IMR-90 (cell line): ENCODE measurements at regions not wholly inside any gene's neighbourhood (a gene's known extent, or its start where the extent isn't known, plus 50 kb on each side); places are given as distances from the start of the nearest gene placed in this dataset.

Source experiments
- ATAC-seq: fragments of 200-7000 bp; cut with Tn5 transposase; 2 replicates; pipeline ENCODE4 v1.9.1; 2020; ENCODE audit warnings: low read depth, mild to moderate bottlenecking, moderate library complexity
- BruUV-seq: library from RNA; stranded (reverse); fragments of 400-500 nt; replicated peaks from 2 replicates; lab custom pipeline; 2021; lab: Mats Ljungman, UMichigan
- CTCF ChIA-PET: fragments of 300-600 bp; formaldehyde crosslinking; extraction: SDS; loops from one replicate; lab custom pipeline; 2021; ENCODE audit warnings: antibody characterized with exemption; lab: Yijun Ruan, JAX
- POLR2A ChIA-PET: fragments of 300-600 bp; sonication (Branson Sonifier 250); formaldehyde crosslinking; loops from one replicate; lab custom pipeline; 2022; ENCODE audit warnings: antibody characterized with exemption; ENCODE audit not compliant: unreplicated experiment; lab: Charles Lee
- DNase-seq: peaks from one replicate; pipeline ENCODE4 v3.0.0; 2013
- H2AFZ ChIP-seq: replicated peaks from 2 replicates; pipeline ENCODE3; 2013; ENCODE audit warnings: low read length, mild to moderate bottlenecking; ENCODE audit not compliant: poor library complexity
- H2AK5ac ChIP-seq: 2 replicates; pipeline ENCODE4 v1.6.1; 2013; ENCODE audit warnings: low read depth, low read length, inconsistent platforms
- H2AK9ac ChIP-seq: replicated peaks from 2 replicates; pipeline ENCODE3; 2013; ENCODE audit warnings: mild to moderate bottlenecking, low read depth, low read length, moderate library complexity; ENCODE audit not compliant: poor library complexity
- H2BK120ac ChIP-seq: 2 replicates; pipeline ENCODE4 v1.6.1; 2013; ENCODE audit warnings: low read depth, low read length, inconsistent platforms
- H2BK15ac ChIP-seq: 3 replicates; pipeline ENCODE4 v1.6.1; 2013; ENCODE audit warnings: low read depth, low read length, inconsistent platforms
- H2BK20ac ChIP-seq: 2 replicates; pipeline ENCODE4 v1.6.1; 2013; ENCODE audit warnings: low read depth, mild to moderate bottlenecking, inconsistent platforms, low read length, moderate library complexity
- H2BK5ac ChIP-seq: 2 replicates; pipeline ENCODE4 v1.6.1; 2013; ENCODE audit warnings: mild to moderate bottlenecking, low read depth, low read length, inconsistent platforms; ENCODE audit not compliant: poor library complexity, severe bottlenecking
- H3K14ac ChIP-seq: replicated peaks from 2 replicates; pipeline ENCODE4 v1.6.1; 2013; ENCODE audit warnings: low read depth, low read length, inconsistent platforms
- H3K18ac ChIP-seq: 2 replicates; pipeline ENCODE4 v1.6.1; 2013; ENCODE audit warnings: low read depth, low read length, control low read depth
- H3K23ac ChIP-seq: 2 replicates; pipeline ENCODE4 v1.6.1; 2013; ENCODE audit warnings: low read depth, low read length, inconsistent platforms
- H3K27ac ChIP-seq: 2 replicates; pipeline ENCODE4 v1.5.1; 2013; ENCODE audit warnings: mild to moderate bottlenecking, control low read depth, low read length; ENCODE audit not compliant: insufficient read depth
- H3K27me3 ChIP-seq: 2 replicates; pipeline ENCODE4 v1.6.1; 2013; ENCODE audit warnings: low read length; ENCODE audit not compliant: control insufficient read depth, insufficient read depth
- H3K36me3 ChIP-seq: 2 replicates; pipeline ENCODE4 v1.6.1; 2013; ENCODE audit warnings: low read length, mixed read lengths; ENCODE audit not compliant: control insufficient read depth, insufficient read depth
- H3K4ac ChIP-seq: 2 replicates; pipeline ENCODE4 v1.6.1; 2013; ENCODE audit warnings: low read depth, low read length, inconsistent platforms
- H3K4me1 ChIP-seq: 2 replicates; pipeline ENCODE4 v1.6.1; 2013; ENCODE audit warnings: low read length, mixed read lengths; ENCODE audit not compliant: control insufficient read depth, insufficient read depth
- H3K4me2 ChIP-seq: 2 replicates; pipeline ENCODE4 v1.6.1; 2013; ENCODE audit warnings: low read depth, mild to moderate bottlenecking, control low read depth, low read length, moderate library complexity
- H3K4me3 ChIP-seq: 2 replicates; pipeline ENCODE4 v1.5.1; 2013; ENCODE audit warnings: low read depth, mild to moderate bottlenecking, control low read depth, low read length, moderate library complexity; ENCODE audit not compliant: insufficient read depth
- H3K56ac ChIP-seq: 2 replicates; pipeline ENCODE4 v1.6.1; 2013; ENCODE audit warnings: low read length, inconsistent platforms; ENCODE audit not compliant: insufficient read depth; ENCODE audit errors: extremely low read depth
- H3K79me1 ChIP-seq, 2 experiments: 2 replicates each; pipeline ENCODE4 v1.6.1; 2013; ENCODE audit warnings: low read length in 2 of 2, inconsistent platforms in 1 of 2, low read depth in 1 of 2
- H3K9ac ChIP-seq: 2 replicates; pipeline ENCODE4 v1.6.1; 2013; ENCODE audit warnings: low read depth, low read length, control low read depth
- H3K9me1 ChIP-seq: 2 replicates; pipeline ENCODE4 v1.6.1; 2013; ENCODE audit warnings: low read length, inconsistent platforms; ENCODE audit not compliant: insufficient read depth
- H3K9me3 ChIP-seq: 2 replicates; pipeline ENCODE4 v1.6.1; 2013; ENCODE audit warnings: low read length; ENCODE audit not compliant: control insufficient read depth, insufficient read depth
- H4K20me1 ChIP-seq: 2 replicates; pipeline ENCODE4 v1.6.1; 2013; ENCODE audit warnings: low read length, inconsistent platforms; ENCODE audit not compliant: insufficient read depth
- H4K5ac ChIP-seq: 2 replicates; pipeline ENCODE4 v1.6.1; 2013; ENCODE audit warnings: mild to moderate bottlenecking, low read depth, low read length, control low read depth
- H4K8ac ChIP-seq, 2 experiments: 2 replicates each; pipeline ENCODE4 v1.6.1; 2013; ENCODE audit warnings: low read depth in 2 of 2, low read length in 2 of 2, control low read depth in 1 of 2, inconsistent platforms in 1 of 2
- H4K91ac ChIP-seq: 2 replicates; pipeline ENCODE4 v1.6.1; 2013; ENCODE audit warnings: low read depth, low read length, inconsistent platforms; ENCODE audit not compliant: insufficient read depth
- BHLHE40 ChIP-seq: fragments of 150-350 bp; IDR thresholded peaks from 2 replicates; pipeline ENCODE4 v1.6.1; 2016; ENCODE audit warnings: mild to moderate bottlenecking, low read depth, low read length
- MXI1 ChIP-seq: IDR thresholded peaks from 2 replicates; pipeline ENCODE4 v1.6.1; 2012; ENCODE audit warnings: low read depth, mild to moderate bottlenecking, low read length, moderate library complexity, borderline replicate concordance
- POLR2A ChIP-seq: IDR thresholded peaks from 2 replicates; pipeline ENCODE4 v1.6.1; 2012; ENCODE audit warnings: mild to moderate bottlenecking, low read depth, low read length
- RCOR1 ChIP-seq: IDR thresholded peaks from 2 replicates; pipeline ENCODE4 v1.6.1; 2012; ENCODE audit warnings: mild to moderate bottlenecking, low read length, improper control_type of control experiment; ENCODE audit not compliant: insufficient replicate concordance
- WGBS, 2 experiments: methylation state at CpG; one replicate each; pipeline versions ENCODE4 v1.1.5 to v1.1.7; 2013; ENCODE audit warnings: missing lambda C conversion rate in 2 of 2; ENCODE audit not compliant: insufficient read length in 1 of 2; ENCODE audit errors: extremely low coverage in 2 of 2; 5-methylcytosine and 5-hydroxymethylcytosine counted together
- dilution Hi-C: fragments of 300-500 bp; cut with HindIII; formaldehyde crosslinking; loops from one replicate; pipeline ENCODE4 v1.14.3; 2018; ENCODE audit warnings: low sequenced_read_pairs; ENCODE audit not compliant: unreplicated experiment
- in situ Hi-C: fragments of 300-500 bp; cut with MboI; formaldehyde crosslinking; loops from 3 replicates; pipeline ENCODE4 v1.14.3; 2019; ENCODE audit warnings: low sequenced_read_pairs, inconsistent platforms, mixed read lengths
- intact Hi-C: fragments of 100-400 bp; cut with micrococcal nuclease; formaldehyde crosslinking; loops from 2 replicates; pipeline ENCODE4 v1.10.0; 2022
- TF ChIP-seq, protein P1 (sequence below): conservative IDR thresholded peaks from 2 replicates; pipeline ENCODE4 v1.5.1; 2012; ENCODE audit warnings: mild to moderate bottlenecking, low read depth, low read length, improper control_type of control experiment

DNA sequence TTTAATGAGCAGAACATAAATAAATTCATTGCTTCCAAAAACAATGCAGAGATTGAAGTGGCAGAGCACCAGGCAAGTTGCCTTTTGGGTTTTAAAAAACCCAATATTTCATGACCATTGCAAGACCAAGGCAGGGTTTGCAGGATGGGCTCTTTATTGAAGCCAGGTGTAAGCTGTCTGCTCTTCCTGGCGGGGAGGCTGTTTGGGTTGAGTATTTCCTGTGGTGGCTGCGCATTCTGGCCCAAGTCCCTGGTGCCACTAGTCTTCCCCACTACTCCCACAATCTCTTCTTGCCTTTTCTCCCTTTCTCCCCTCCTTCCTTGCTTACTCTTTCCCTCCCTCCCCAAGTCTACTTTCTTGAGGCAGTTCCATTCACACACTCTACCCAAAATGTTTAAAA lies 116.4 kb downstream of the AKAP11 start:
- Histone ChIP-seq H4K5ac (no peak overlapping the region), H3K4me3 (no peak overlapping the region), H4K20me1 (no peaks in the 10 kb centered on the region), H3K4ac (no peak overlapping the region), H3K56ac (no peak overlapping the region), H3K14ac (no peak overlapping the region), H3K9me3 (no peaks in the 10 kb centered on the region), H3K4me2 (no peak overlapping the region), H2AK5ac (no peak overlapping the region), H3K4me1 (no peaks in the 10 kb centered on the region), H2BK15ac (no peak overlapping the region), H3K9ac (no peak overlapping the region), H2BK120ac (no peak overlapping the region), H2AFZ (no peak overlapping the region), H3K36me3 (no peaks in the 10 kb centered on the region), H4K91ac (no peak overlapping the region), H3K79me1 (no peaks in the 10 kb centered on the region), H3K23ac (no peak overlapping the region), H3K9me1 (no peaks in the 10 kb centered on the region), H2AK9ac (no peak overlapping the region), H2BK20ac (no peak overlapping the region), H3K18ac (no peak overlapping the region), H3K27me3 (peaks cover 3% of the 10 kb centered on the region), H4K8ac (no peak overlapping the region), H3K27ac (no peak overlapping the region), H2BK5ac (no peak overlapping the region)
- TF ChIP-seq, protein P1, sequence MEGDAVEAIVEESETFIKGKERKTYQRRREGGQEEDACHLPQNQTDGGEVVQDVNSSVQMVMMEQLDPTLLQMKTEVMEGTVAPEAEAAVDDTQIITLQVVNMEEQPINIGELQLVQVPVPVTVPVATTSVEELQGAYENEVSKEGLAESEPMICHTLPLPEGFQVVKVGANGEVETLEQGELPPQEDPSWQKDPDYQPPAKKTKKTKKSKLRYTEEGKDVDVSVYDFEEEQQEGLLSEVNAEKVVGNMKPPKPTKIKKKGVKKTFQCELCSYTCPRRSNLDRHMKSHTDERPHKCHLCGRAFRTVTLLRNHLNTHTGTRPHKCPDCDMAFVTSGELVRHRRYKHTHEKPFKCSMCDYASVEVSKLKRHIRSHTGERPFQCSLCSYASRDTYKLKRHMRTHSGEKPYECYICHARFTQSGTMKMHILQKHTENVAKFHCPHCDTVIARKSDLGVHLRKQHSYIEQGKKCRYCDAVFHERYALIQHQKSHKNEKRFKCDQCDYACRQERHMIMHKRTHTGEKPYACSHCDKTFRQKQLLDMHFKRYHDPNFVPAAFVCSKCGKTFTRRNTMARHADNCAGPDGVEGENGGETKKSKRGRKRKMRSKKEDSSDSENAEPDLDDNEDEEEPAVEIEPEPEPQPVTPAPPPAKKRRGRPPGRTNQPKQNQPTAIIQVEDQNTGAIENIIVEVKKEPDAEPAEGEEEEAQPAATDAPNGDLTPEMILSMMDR: no peak
- TF ChIP-seq MXI1 (no peak), POLR2A (no peak), BHLHE40 (no peak), RCOR1 (no peak)
- ChIA-PET POLR2A (no interaction called here), CTCF (interaction anchor here (0.6 to 1.0 kb wide), 2 partner anchors 8 to 9 kb away, joined by 3 to 8 read pairs; no protein-coding TSS in a partner anchor)
- WGBS, 2 experiments: no CpG with 5 or more reads among the region's 2 CpGs
- ATAC-seq (no peak), DNase-seq (no peak)
- in situ Hi-C loops (no loop called here), dilution Hi-C loops (no loop called here), intact Hi-C loops (no loop called here)
- BruUV-seq: no TSS peak
